ENCODE measurements at regions not wholly inside any gene's neighbourhood (a gene's known extent, or its start where the extent isn't known, plus 50 kb on each side); places are given as distances from the start of the nearest gene placed in this dataset.
A peak's percentile ranks its signal among the peaks of the same experiment; 100 is the strongest.

DNA sequence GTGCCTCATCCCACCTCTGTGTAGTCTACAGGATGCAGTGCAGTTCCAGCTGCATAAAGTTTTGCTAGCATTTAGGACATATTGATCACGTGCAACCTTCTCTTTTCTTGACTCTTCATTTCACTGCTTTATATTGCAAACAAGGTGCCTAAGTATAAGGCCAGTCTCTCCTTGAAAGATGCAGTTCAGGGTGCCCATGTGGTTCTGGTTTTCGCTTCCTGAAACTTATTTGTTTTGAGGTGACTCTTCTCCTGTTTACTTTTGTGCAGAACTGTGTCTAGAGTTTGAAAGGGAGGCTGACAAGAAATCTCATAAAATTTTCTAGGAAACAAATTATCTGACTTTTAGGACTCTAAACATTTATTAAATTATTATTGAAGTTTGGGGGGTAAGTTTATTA is 189.9 kb downstream of the UBE2E3 start:
- TF ChIP-seq, protein P1, sequence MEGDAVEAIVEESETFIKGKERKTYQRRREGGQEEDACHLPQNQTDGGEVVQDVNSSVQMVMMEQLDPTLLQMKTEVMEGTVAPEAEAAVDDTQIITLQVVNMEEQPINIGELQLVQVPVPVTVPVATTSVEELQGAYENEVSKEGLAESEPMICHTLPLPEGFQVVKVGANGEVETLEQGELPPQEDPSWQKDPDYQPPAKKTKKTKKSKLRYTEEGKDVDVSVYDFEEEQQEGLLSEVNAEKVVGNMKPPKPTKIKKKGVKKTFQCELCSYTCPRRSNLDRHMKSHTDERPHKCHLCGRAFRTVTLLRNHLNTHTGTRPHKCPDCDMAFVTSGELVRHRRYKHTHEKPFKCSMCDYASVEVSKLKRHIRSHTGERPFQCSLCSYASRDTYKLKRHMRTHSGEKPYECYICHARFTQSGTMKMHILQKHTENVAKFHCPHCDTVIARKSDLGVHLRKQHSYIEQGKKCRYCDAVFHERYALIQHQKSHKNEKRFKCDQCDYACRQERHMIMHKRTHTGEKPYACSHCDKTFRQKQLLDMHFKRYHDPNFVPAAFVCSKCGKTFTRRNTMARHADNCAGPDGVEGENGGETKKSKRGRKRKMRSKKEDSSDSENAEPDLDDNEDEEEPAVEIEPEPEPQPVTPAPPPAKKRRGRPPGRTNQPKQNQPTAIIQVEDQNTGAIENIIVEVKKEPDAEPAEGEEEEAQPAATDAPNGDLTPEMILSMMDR (IDR thresholded peaks at IDR 0.05; ENCODE audit: low read depth, low read length), result no peak
- H3K4me3 ChIP-seq (ENCODE audit: low read depth, low read length), result no peak overlapping the region

DNA sequence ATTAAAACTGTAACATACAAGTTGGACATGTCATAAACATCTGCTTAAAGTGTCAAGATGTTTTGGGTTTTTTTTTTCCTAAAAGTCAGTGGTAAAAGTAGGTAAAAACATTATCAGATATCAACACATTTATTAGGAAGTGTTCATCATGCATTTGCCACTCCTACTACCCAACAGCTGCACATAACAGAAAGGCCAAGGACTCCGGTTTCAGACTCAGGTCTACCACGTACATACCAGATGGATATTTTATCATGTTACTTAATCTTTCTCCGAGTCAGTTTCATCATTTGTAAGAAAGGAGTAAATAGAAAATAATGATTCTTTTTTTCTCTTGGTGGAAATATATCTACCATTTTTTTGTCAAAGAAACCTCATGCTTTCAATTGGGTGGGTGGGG is 192.3 kb downstream of the UBE2E3 start:
- TF ChIP-seq, protein P1 (IDR thresholded peaks at IDR 0.05; ENCODE audit: low read depth, low read length), result no peak
- no peak overlapping the region for H3K4me3 ChIP-seq (ENCODE audit: low read depth, low read length)

DNA sequence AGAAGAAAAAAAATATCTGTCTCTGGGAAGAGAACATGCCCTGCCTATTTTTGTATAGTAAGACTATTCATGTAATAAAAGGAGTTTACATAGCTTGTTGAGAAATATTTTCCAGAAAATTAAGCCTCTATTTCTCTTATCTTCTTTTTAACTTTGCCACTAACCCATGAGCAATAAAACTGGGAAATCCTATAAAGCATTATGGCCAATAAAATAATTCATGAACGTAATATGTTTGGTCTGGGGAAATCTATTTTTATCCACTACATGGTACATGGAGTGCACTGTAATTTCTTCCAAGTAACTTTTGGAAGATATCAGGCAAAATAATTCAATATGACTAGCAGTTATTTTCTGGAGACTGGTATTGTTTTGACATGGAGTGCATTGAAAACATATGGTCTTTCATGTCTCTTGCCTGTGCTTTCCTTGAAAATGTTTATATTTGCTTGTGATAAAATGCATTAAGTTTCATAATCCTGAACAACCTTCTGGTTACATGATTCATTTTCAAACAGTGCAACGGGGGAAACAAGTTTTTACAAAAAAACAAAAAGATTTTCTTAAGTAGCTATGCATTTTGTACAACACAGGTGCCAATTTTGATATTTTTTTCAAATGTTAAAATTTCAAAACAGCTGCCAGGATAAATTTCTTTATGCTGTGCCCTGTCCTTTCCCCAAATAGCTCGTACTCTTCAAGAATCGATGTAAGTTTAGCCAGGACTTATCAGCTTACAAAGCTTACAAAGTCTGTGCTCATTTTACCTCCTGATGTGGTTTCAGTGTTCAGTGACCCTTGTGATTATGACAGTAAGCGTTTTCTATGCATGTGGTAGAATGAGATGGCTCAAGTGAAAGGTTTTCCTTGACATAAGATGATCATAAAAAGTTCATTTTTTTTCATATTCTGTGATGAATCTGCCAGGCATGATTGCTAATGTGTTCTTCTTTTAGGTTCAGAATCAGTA is 194.5 kb downstream of the UBE2E3 start:
- TF ChIP-seq, protein P1 (IDR thresholded peaks at IDR 0.05; ENCODE audit: low read depth, low read length), result no peak
- no peak overlapping the region for H3K4me3 ChIP-seq (ENCODE audit: low read depth, low read length)

DNA sequence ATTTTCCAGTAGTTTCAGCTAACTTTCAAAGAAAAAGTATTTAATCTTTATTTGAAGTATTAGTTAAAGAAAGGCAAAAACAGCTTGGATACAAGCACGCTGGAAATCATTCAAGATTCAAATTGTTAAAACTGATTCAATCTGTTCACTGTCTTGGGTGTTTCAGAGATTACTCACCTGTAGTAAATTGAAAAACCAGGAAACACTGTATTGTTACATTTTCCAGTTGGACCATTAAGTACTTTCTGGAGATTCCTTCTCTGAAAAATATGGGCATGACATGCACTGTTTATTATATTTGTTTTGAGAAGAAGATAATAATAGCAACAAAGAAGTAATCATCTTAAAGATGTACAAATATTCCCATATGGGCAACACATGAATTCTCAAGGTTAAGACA is 196.1 kb downstream of the UBE2E3 start:
- TF ChIP-seq, protein P1 (IDR thresholded peaks at IDR 0.05; ENCODE audit: low read depth, low read length), result no peak
- H3K4me3 ChIP-seq (ENCODE audit: low read depth, low read length), result no peak overlapping the region

DNA sequence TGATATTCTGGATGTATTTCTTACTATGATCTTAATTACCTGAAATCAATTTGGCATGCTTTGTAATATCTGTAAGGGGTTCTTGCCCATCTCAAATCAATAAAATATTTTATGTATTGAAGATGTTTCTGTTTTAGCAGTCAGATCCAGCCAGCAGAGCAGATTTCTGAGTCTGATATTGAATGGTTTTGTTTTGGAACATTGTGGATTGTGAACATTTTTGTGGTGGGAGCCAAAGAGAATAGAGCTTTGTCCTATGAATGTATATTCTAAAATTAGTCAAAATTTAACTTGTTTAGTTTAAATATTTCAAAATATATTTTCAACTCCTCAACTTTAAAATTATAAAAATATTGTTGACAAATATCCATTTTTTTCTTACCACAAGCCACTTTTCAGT is 197.0 kb downstream of the UBE2E3 start:
- TF ChIP-seq, protein P1 (IDR thresholded peaks at IDR 0.05; ENCODE audit: low read depth, low read length), result no peak
- no peak overlapping the region for H3K4me3 ChIP-seq (ENCODE audit: low read depth, low read length)

DNA sequence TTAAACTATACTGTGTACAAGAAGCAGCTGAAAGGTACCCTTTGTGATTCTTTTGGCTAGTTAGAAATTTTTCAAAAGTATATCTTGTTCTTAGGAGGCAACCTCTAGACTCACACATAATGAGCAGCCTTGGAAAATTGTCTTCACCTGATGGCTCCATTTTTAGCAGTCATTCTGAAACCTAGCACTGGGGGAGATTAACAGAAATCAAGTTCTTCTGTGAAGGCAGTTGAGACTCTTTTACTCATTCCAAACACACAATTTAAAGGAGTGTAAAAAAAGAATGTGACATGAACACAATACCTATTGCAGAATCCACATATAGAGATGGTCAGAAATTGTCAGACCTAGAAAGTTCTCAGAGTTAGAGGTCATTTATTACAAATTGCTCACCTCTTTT is 197.7 kb downstream of the UBE2E3 start:
- TF ChIP-seq, protein P1 (IDR thresholded peaks at IDR 0.05; ENCODE audit: low read depth, low read length), result no peak
- H3K4me3 ChIP-seq (ENCODE audit: low read depth, low read length), result no peak overlapping the region

DNA sequence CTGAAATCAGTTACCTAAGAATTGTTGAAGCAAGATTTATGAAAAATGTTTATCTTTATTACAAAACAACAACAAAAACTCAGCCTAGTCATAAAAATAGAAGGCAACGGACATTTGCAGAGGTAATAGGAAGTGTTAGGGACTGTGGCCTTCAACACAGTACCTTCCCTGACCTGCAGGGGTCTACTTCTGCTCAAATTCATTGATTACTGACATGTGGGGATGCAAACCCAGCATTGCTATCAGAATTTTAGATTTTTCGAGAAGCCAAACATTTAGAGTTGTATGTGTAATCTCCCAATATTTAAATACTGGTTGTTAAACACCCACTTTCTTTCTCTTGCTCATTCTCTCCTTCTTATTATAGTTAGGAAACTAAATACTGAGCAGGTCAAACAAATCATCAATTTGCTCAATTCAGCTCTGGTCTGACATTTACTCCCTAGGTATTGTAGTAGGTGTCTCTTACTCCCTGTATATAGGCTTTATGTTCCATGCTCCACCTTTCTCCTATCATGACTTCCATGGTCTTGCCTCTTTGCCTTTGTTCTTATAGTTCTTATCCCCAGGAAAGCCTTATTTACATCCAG is 198.5 kb downstream of the UBE2E3 start:
- no peak overlapping the region for H3K4me3 ChIP-seq (ENCODE audit: low read depth, low read length)
- TF ChIP-seq, protein P1 (IDR thresholded peaks at IDR 0.05; ENCODE audit: low read depth, low read length), result 0 out of 2 replicates have a peak, but pooled peaks have one; percentile 9

Measured in WI38 (cell line).